Cardiac fibroblast (primary cell): ENCODE measurements at regions not wholly inside any gene's neighbourhood (a gene's known extent, or its start where the extent isn't known, plus 50 kb on each side); places are given as distances from the start of the nearest gene placed in this dataset.
"Not testable (repeated sequence)": the region's sequence is repeated elsewhere in the genome, so short reads cannot be mapped to it uniquely, and the experiment has no call there.

Experiments used
- DNase-seq, 2 donors: peaks; one replicate each; pipeline versions ENCODE4 v3.0.0 to v3.0.0-alpha.2; 2010; ENCODE audit warnings: low read depth in 2 of 2
- H3K4me3 ChIP-seq, 2 donors: replicated peaks in 1 of 2; 1 replicate in 1 of 2; 2 replicates in 1 of 2; pipeline ENCODE4 v1.5.1; 2011; ENCODE audit warnings: low read depth in 2 of 2, low read length in 2 of 2, mild to moderate bottlenecking in 2 of 2, moderate library complexity in 1 of 2
- TF ChIP-seq, protein P1 (sequence below): IDR thresholded peaks from one replicate; pipeline ENCODE4 v1.5.1; 2011; ENCODE audit warnings: low read depth, mild to moderate bottlenecking, low read length, inconsistent platforms

DNA sequence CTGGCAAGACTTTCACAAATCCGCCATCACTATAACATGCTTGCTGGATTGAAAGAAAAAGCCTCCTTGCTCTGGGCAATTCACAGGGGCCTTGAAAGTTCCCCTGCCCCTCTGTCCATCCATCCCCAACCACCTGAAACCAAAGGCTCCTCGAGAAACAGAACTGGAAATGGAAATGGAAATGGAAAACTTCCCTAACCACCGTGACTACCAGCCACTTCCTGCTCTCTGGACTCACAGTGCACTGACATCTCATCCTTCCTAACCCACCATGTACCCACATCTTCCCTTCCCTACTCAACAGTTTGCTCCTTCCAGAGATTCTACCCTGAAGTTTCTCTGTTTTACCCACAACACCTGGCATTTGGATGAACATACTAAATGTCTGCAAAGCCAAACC, 603.6 kb upstream of the DIPK2B start:
- TF ChIP-seq, protein P1, sequence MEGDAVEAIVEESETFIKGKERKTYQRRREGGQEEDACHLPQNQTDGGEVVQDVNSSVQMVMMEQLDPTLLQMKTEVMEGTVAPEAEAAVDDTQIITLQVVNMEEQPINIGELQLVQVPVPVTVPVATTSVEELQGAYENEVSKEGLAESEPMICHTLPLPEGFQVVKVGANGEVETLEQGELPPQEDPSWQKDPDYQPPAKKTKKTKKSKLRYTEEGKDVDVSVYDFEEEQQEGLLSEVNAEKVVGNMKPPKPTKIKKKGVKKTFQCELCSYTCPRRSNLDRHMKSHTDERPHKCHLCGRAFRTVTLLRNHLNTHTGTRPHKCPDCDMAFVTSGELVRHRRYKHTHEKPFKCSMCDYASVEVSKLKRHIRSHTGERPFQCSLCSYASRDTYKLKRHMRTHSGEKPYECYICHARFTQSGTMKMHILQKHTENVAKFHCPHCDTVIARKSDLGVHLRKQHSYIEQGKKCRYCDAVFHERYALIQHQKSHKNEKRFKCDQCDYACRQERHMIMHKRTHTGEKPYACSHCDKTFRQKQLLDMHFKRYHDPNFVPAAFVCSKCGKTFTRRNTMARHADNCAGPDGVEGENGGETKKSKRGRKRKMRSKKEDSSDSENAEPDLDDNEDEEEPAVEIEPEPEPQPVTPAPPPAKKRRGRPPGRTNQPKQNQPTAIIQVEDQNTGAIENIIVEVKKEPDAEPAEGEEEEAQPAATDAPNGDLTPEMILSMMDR = no peak
- no peak for DNase-seq
- H3K4me3 ChIP-seq = no peak overlapping the region

DNA sequence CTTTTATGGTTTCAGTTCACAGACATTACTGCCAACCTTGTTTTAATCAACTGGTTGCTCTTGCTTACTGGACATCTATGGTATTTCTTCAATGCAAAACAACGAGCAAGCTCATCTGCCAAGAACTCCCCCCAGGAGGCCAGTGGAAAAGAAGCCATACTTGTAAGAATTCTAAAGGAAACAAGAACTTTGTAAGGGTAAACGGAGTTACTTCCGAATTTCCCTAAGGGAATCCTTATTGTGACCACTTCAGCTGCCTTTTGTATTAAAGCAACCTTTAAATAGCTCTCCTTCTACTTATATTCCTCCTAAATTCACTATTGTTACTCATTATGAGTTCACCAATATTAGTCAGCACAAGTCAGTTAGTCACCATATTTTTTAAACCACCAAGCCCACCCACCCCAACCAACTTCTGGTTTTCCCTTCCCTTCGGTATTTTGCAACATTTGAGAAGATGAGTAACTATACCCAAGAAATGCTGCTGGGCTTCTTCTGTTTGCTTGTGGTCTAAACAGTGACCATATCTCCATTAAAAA, 602.8 kb upstream of the DIPK2B start:
- TF ChIP-seq, protein P1 = no peak
- DNase-seq = peak; percentile 72 to 95
- peak overlapping the region in 1 of 2 donors; percentile 34 for H3K4me3 ChIP-seq

DNA sequence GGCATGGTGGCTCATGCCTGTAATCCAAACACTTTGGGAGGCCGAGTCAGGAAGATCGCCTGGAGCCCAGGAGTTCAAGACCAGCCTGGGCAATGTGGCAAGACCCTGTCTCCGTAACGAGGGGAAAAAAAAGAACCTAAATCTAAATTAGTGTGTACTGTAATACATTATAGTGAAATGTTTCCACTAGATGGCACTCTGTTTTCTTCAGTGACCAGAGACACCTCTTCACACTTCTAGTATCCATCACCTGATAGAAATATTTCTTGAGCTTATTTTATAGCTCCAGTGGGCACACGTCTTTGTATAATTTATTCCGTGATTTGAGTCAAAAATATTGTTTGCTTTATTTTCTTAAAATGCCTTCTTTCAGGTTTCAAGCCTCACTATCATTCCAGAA, 600.9 kb upstream of the DIPK2B start:
- DNase-seq = peak; percentile 54 to 71
- TF ChIP-seq, protein P1 = no peak
- H3K4me3 ChIP-seq = no peak overlapping the region

DNA sequence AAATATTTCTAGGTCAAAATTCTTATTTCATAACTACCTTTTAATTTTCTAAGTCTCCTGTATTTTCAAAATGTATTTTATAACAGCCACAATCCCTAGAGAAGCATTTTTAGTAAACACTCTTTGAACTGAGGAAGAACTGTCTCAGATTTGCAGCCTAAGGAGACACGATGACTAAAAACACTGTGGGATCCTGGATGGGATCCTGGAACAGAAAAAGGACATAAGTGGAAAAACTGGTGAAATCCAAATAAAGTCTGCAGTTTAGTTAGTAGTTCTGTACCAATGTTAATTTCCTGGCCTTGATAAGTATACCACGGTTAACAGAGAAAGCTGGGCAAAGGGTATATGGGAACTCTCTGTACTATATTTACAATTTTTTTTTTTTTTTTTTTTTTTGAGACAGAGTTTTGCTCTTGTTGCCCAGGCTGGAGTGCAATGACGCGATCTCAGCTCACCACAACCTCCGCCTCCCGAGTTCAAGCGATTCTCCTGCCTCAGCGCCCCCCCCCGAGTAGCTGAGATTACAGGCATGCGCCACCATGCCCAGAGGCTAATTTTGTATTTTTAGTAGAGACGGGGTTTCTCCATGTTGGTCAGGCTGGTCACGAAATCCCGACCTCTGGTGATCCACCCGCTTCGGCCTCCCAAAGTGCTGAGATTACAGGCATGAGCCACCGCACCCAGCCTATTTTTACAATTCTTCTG, 600.2 kb upstream of the DIPK2B start:
- peak in 1 of 2 donors; percentile 50 for DNase-seq
- not testable (repeated sequence) for H3K4me3 ChIP-seq

DNA sequence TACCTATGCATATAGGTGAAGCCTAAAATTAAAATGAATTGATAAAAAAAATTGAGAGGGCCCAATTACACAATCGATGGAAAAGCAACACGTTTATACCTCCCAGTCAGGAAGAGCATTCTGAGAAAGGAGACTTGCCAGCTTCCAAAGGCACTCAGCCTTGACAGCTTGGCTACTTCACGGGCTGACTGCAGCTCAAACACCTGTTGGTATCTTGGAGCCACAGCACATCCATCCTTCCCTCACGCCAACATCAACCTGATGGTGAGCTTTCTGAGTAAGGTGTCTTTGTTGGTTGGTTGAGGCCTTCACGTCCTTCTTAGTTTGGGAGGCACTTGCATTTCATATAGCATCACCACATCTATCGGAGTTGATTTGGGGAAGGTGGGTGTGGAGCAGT, 598.9 kb upstream of the DIPK2B start:
- TF ChIP-seq, protein P1 = no peak
- DNase-seq = no peak
- no peak overlapping the region for H3K4me3 ChIP-seq

DNA sequence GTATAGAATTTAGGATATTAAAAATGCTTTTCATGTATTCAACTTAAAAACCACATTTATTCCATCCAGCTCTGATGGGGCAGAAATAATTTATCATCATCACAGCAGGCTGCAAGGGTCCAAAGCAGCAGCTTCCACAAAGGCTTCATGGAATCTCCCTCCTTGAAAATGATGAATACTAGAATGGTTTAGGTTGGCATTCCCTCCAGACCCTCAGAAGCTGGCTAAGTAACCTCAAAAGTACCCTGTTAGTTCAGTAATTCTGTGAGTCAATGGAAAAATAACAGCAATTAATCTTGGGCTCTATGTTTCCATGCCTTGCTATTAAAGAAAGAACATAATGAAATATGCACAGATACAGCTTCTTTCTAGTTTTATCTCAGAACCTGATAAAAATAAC, 594.9 kb upstream of the DIPK2B start:
- TF ChIP-seq, protein P1 = no peak
- no peak for DNase-seq
- H3K4me3 ChIP-seq = no peak overlapping the region

DNA sequence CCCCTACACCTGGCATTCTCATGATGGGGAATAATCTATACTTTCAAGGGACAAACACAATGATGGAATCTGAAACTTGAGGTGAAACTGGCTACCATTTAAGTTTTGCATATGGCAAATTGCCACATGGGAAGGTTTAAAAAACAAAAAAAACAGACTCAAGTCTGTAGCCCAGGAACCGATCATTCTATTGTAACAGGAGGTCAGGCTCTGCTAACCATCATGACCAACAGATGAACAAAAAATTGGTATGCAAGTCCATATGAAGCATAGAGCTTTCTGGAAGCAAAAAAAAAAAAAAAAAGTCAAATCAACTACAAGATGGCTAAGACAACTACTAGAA, 594.3 kb upstream of the DIPK2B start:
- no peak for DNase-seq
- TF ChIP-seq, protein P1 = no peak

More for the DNA sequence above, 594.3 kb upstream of the DIPK2B start:
- no peak overlapping the region for H3K4me3 ChIP-seq
